ENCODE measurements at regions not wholly inside any gene's neighbourhood (a gene's known extent, or its start where the extent isn't known, plus 50 kb on each side); places are given as distances from the start of the nearest gene placed in this dataset.

DNA sequence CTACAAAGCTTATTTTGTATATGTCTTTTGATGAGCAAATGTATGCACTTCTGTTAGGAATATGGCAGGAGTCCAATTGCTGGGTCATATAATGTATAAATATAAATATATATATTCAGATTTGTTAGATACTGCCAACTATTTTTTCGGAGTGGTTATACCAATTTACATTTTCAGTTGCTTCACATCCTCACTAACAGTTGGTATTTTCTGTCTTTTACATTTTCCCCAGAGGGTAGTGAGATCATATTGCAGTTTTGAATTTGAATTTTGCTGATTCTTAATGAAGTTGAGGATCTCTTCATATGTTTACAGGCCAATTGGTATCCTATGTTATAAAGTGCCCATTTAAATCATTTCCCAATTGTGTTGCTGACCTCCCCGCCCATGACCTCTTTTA lies 139.0 kb upstream of the KCNMB2 start:
- no peak for DNase-seq (ENCODE audit: low read depth)

DNA sequence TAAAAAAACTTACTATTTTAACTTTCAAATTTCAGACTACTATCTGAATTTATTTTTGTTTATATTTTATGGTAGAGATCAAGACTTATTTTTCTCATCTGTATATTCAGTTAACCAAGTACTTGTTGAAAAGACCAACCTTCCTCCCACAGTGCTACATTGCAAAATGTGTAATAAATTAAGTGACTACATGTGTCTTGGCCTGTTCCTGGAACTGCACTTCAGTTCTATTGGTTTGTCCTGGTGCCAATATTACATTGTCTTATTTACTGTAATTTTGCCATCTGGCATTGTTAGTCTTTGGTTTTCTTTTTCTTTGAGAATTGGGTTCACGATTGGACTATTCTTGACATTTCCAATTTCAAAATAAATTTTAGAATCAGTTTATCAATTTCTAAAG lies 138.4 kb upstream of the KCNMB2 start:
- DNase-seq (ENCODE audit: low read depth) = no peak

DNA sequence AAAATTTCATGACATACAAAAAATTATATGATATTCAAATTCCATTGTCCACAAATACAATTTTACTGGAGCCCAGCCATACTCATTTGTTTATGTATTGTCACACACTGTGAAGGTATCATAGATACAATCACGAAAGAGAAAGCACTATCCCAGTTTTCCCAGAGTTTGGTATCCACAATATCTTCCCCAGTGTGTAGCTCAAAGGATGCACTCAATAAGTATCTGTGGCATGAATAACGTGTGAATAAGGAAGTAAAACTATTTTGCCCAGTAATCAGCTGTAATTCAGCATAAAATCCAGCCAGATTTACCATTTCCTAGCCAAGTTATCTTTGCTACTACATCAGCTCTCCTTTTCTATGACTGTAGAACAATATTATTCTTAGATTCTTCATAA lies 131.3 kb upstream of the KCNMB2 start:
- DNase-seq (ENCODE audit: low read depth) = no peak

DNA sequence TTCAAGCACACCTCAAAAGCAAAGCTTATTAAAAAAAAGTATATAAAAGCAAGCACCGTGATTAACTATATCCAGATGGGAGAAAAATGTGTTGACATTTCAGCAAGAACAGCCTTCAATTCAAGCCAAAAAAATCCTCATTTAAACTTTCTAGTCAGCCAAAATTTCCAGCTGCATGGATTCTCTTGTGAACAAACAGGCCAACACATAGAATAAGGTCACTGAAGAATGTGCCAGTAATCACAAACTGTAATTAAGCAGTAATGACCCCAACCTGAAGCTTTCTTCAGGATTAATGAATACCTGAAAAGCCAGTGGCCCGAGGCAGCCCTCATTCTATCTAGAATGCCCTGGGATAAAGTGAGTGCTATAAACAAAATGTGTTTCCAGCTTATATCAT lies 130.7 kb upstream of the KCNMB2 start:
- no peak for DNase-seq (ENCODE audit: low read depth)

DNA sequence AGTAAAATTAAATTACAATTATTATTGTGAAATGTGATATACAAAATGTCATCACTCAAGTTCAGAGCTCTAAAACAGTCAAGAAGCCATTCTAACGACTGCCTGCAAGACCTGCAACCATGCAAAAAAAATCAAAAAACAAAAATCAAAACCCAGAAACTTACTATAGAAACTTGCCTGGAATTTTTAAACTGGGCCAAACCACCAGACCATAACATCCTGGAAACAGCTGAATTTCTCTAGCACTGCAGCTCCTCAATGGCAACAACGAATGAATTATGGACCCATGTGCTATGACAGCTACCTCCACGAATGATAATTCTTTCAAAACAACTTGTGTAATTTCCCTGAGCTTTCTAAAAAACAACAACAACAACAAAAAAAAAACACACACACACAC lies 130.0 kb upstream of the KCNMB2 start:
- DNase-seq (ENCODE audit: low read depth) = no peak

DNA sequence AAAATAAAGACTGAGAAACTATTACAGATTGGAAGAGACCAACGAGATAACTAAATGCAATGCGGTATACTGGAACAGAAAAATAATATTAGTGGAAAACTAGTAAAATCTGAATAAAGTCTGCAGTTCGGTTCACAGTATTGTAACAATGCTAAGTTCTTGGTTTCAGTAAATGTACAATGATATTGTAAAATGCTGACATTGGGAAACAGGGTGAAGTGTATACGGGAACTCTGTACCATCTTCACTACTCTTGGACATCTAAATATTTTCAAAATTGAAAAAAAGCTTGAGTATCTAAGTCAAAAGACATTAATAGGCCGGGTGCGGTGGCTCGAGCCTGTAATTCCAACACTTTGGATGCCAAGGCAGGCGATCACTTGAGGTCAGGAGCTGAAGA lies 120.9 kb upstream of the KCNMB2 start:
- no peak for DNase-seq (ENCODE audit: low read depth)

DNA sequence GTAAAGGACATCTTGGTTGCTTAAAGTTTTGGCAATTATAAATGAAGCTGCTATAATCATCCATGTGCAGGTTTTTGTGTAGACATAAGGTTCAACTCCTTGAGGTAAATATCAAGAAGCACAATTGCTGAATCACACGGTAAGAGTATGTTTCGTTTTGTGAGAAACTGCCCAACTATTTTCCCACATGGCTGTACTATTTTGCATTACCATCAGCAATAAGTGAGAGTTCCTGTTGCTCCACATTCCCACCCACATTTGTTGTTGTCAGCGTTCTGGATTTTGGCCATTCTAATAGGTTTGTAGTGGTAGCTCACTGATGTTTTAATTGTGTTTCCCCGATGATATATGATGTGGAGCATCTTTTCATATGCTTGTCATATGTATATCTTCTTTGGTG lies 118.5 kb upstream of the KCNMB2 start:
- DNase-seq (ENCODE audit: low read depth) = no peak

DNA sequence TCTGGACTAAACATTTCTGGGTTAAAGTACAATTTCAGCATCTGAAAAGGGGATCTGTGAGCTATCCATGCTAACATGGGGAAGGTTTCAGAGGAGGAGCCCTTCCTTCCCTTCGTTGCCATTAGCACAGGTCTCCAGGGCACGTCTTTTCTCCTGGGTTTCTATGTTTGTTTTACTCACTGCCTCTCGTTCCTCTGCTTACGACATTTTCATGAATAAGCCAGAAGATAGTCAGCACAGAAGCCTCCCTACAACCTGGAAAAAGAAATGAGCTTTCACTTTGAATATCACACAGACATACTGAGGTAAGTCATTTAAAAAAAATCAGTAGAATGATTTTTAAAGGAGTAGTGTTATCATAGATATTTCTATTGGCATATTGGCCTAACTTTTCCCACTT lies 117.2 kb upstream of the KCNMB2 start:
- DNase-seq (ENCODE audit: low read depth) = no peak

DNA sequence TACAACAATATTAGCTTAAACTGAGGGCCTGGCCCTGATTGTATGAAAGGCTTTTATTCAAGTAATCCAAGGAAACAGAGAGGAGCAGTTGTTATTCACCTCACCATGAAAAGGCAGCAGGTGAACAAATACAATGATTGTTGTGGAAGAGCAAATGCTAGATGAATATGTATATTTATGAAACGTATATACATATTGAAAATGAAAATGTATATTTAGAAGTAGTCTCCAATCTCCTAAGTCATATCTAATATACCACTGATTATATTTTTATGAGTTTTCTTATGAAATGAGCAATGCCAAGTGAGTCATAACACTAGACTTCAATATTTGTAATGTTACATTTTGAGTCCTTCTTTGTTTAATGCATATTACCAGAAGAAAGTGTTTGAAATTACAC lies 116.2 kb upstream of the KCNMB2 start:
- no peak for DNase-seq (ENCODE audit: low read depth)

DNA sequence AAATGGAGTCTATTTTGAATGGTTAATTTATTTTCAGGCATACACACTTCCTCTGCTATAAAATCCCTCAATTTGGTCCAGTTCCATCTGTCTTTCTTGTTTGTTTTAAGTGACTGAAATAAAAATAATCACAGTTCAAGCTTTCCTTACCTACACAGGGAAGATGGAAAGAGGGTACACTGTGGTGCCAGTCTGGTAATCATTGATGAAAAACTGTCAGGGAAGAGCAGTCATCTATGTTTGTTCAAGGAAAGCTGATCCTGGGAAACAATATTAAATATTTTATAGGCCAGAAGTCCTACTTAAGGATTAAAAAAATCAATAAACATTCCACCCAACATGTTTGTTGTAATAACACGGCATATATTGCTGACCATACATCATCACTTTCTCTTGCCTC lies 115.2 kb upstream of the KCNMB2 start:
- DNase-seq (ENCODE audit: low read depth) = no peak

DNA sequence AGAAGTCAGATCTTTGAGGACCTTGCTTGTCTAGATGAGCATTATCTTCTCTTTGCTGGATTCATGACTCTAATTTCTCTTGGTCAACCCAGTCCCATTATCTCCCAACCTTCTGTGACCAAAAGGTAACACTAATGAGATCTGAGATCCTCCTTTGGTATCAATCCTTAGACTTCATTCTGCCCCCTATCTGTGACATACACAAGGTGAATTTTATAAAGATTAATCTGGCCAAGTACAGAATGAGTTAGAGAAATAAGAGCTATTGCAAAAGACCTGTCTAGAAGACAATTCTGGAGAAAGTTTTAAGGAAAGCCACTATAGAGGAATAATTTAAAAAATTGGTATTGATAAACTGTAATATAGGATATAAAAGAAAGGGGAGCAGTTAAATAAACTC lies 113.8 kb upstream of the KCNMB2 start:
- DNase-seq (ENCODE audit: low read depth) = no peak

DNA sequence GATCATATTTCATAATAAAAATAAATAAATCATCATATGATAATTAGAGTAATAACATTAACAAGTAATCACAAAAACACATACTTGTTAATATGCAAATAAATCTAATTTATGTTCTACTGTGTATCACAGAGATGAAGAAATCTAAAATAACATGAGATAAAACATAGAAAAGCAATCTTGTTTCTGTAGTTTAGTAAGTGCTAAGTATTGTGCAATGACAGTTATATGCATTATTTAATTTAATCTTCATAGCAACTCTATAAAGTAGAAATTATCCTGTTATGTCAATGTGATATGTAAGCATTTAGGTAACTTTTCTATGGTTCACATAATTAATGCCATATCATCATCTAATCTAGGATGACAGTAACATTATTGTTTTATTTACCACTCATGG lies 108.2 kb upstream of the KCNMB2 start:
- DNase-seq (ENCODE audit: low read depth) = no peak

DNA sequence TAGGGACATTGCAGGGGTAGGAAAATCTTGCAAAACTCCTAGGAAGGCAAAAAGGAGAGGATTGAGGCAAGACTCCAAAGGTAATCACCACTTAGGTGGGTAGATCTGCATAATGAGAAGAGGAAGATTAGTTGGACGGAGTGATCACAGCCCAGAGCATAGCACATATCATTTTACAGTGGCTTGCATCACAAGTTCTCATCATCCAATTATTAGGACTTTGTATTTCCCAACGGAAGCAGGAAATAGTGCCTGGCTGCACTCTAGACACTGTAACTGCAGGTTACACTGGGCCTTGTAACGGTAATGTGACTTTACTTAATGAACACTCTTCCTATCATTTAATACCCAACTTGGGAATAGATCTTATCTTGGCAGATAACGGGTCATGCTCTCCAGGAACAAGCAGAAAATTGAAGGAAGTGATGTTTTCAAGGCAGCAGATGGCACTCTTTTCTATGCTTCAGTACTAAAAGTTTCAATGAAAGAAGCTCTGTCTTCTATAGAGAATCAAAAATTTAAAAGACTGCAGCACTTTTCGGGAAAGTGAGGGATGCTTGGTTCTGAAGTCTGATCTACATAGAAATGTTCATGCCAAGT lies 101.9 kb upstream of the KCNMB2 start:
- DNase-seq (ENCODE audit: low read depth) = no peak

DNA sequence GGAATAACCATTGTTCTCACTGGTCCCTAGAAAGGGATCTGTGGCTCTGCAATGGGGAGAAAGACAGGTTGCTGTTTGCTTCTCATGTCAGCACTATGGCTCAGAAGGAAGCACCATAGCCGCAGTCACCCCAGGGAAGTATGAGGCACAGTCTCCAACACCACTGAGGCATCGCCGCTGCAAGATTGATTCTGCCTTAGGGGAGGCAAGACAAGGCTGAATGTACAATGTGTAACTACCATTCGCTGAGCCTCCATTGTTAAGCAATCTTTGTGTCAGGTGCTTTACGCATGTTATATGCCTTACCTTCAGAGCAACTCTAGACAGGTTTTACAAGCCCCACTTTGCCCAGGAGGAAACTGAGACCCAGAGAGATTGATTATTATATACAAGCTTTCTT lies 100.7 kb upstream of the KCNMB2 start:
- DNase-seq (ENCODE audit: low read depth) = no peak

DNA sequence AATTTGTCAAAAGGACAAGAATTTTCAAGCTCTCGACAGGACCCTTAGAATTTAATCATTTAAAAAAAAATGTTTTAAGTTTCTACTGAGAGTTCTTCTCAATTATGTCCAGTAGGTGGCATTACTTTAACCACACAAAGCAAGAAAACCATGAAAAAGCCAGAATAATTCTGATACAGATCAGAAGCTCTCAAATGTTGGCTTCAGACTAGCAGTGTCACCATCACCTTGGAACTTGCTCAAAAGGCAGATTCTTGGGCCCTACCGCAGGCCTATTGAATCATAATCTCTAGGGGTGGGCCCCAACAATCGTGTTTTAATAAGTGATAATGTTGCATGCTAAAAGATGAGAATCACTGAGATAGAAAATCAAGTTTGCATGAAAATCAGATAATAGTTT lies 99.5 kb upstream of the KCNMB2 start:
- no peak for DNase-seq (ENCODE audit: low read depth)

DNA sequence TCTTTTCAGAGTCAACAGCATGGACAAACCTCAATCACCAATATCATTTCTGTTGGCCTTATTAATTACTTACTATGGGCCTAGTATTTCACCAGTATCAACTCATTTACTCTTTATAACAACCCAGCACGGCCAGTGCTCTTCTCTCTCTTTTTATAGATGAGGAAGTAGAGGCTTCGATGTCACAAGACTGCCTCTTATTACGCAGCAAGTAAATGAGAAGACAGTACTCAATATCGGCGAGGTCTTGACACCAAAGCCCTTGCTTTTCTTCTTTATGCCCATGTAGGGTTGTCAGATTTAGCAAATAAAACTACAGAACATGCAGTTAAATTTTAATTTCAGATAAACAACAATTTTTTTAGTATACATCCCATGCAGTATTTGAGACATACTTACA lies 99.0 kb upstream of the KCNMB2 start:
- DNase-seq (ENCODE audit: low read depth) = no peak

DNA sequence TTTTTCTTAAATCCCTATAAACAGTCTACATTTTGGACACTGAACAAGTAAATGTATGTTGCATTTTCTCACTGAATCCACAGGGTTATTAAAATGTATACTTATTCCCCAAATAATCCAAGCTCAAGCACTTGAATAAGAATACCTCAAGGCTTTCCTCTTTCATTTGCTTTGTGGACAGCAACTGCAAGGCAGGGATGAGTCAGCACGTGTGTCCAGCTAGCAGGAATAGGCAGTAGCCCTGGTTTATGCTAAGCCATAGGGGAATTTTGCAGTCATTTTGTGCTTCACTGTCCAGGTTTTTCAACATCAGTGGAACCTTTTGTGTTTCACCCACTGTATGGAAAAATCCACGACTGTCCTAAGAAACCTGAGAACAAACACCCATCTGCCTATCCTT lies 96.7 kb upstream of the KCNMB2 start:
- no peak for DNase-seq (ENCODE audit: low read depth)

DNA sequence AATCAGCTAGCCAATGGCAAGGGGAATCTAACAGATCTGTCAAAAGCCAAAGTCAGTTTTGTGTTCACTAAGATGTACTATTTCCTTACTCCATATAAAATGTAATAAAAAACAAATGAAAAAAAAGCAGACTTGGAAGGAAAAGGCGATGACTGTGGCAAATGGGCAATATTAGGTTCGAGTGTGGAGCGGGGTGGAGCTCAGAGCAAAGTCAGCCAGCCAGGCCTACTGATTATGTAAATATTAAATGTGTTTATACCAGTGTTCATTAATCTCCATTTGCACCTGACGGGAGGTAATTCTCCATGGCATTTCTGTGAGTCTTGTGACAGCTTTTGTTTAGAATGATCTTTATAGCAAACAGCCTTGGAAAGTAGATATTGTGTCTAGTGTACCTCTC lies 96.2 kb upstream of the KCNMB2 start:
- DNase-seq (ENCODE audit: low read depth) = no peak

DNA sequence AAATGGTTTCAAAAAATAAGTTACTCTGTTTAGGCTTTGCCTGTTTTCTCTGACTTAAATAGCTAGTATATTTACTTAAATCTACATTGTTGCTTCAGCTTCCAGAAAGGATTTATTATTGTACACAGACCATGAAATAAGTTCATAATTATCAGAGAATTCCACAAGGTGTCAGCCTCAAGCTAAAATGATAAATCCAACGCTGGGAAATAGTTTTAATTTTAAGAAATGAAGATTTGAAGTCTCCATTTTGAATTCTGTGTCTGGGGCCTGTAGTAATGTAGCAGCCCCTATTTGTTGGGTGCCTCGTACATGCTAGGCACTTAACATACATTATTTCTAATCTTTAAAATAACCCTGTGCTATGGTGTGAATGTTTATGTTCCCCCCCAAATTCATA lies 92.6 kb upstream of the KCNMB2 start:
- no peak for DNase-seq (ENCODE audit: low read depth)

DNA sequence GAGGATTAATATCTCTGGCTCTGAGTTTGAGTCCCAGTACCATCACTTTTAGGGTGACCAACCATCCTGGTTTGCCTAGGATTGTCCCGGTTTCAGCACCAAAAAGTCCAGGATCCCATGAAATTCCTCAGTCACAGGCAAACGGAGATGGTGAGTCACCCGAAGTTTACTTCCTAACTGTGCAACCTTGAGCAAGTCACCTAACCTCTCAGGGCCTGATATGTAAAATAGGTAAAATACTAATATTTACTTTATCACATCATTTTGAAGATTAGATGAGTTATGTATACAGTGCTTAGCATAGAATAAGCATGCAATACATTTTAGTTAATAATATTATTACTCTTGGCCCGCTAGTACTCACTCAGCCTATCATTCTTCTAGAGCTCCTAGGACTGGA lies 91.1 kb upstream of the KCNMB2 start:
- DNase-seq (ENCODE audit: low read depth) = no peak

DNA sequence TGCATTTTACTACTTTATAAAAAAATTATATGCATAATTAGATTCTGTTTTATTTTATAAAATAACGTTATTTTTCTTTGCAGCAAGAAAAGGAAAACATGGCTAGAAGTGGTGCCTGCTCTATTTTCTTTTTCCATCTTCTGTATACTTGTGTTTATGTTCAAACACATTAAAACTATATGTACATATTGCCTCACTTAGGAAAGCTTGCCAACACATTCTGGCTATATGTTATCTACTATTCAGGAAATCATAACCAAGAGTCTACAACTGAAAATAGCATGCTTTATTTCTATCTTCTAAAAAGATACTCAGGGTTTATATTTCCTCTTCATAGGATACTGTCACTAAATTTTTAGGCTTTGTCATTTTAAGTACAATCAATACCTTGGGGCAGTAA lies 90.2 kb upstream of the KCNMB2 start:
- no peak for DNase-seq (ENCODE audit: low read depth)

DNA sequence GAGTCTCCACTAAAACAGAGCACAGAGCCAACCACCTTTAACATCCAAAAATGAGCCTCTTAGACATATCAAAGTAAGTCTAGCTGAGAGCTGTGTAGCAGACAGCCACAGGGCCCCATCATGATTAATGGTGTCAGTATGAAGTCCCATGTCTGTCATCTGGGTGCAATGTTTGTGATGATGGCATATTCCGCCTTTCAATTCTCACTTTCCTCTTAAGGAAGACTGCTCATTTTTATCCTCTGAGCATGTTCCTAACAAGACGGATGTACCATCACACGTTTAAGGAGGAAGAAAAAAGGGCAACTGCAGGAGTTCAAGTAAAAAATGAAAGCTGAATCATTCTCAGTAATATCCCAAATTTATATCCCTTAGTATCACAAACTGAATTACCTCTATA lies 85.8 kb upstream of the KCNMB2 start:
- no peak for DNase-seq (ENCODE audit: low read depth)

DNA sequence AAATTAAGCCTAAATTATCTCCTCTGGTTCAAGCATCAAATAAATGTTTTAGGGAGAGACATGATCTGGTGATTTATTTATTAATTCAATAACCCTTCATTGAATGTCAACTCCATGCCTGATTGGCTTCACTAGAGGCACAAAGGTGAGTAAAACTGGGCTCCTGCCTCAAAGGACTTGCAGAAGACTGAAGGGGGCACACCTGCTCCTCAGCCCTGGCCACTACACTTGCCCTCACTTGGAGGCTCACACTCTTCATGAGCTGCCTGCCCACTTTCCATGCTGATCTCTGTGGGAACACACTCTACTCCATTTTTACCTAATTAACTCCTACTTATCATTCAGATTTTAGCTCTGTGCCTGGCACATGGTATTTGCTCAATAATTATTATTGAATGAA lies 84.4 kb upstream of the KCNMB2 start:
- no peak for DNase-seq (ENCODE audit: low read depth)

DNA sequence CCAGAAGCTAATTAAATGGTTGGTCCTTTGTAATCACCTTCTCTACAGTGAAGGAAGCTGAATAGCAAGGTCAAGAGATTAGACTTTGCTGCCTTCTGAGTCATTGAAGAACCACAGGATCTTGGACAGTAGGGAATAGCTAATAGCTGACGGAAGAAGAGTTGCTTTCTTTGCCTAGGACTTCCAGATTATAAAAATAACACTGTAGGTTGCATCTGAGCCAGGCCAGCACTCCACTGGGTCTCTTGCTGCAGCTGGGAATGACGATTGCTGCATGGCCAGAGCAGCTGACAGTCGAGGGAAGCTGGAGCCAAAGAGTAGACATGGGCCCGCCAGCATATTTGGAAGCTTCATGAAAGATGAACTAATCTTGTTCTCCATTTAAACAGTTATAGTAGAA lies 81.5 kb upstream of the KCNMB2 start:
- no peak for DNase-seq (ENCODE audit: low read depth)

DNA sequence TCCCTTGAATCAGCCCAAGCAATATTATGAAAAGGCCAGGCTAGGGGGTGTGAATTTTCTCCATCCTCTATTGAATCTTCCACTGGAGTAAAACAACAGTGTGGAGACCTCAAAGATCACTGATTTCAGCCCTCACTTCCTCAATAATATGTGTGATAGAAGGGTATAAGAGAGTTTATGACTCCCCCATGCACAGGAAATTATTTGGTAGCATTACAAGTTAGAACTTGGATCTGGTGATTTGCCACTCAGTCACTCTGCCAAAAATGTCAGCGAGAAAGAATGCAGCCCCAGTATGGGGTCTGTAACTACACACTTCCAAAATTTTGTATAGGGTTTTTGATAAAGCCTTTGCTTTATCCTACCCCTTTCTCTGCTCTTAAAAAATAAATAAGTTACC lies 81.0 kb upstream of the KCNMB2 start:
- DNase-seq (ENCODE audit: low read depth) = no peak
